COLO668 (cell line): ENCODE measurements at regions not wholly inside any gene's neighbourhood (a gene's known extent, or its start where the extent isn't known, plus 50 kb on each side); places are given as distances from the start of the nearest gene placed in this dataset.

Experiments used
- DNase-seq: peaks from one replicate; lab custom pipeline; 2025; ENCODE audit not compliant: unreplicated experiment; lab: John Stamatoyannopoulos, UW

- no peak for DNase-seq
Measured at GRCh38 chr21:27759820-27760219, 792.9 kb upstream of the ADAMTS5 start.

GRCh38 chr21:27759091-27759659 is 792.3 kb upstream of the ADAMTS5 start:
- DNase-seq: no peak

- no peak for DNase-seq
Measured at GRCh38 chr21:27756191-27756590, 789.3 kb upstream of the ADAMTS5 start.

GRCh38 chr21:27743971-27744564 is 777.2 kb upstream of the ADAMTS5 start:
- DNase-seq: no peak

GRCh38 chr21:27741736-27742135 is 774.8 kb upstream of the ADAMTS5 start:
- DNase-seq: no peak

- DNase-seq: no peak
Measured at GRCh38 chr21:27740084-27740483, 773.2 kb upstream of the ADAMTS5 start.

- no peak for DNase-seq
Measured at GRCh38 chr21:27739187-27739586, 772.3 kb upstream of the ADAMTS5 start.

- no peak for DNase-seq
Measured at GRCh38 chr21:27735699-27736098, 768.8 kb upstream of the ADAMTS5 start.

GRCh38 chr21:27734146-27734545 is 767.3 kb upstream of the ADAMTS5 start:
- no peak for DNase-seq

GRCh38 chr21:27725916-27726315 is 759.0 kb upstream of the ADAMTS5 start:
- no peak for DNase-seq

- no peak for DNase-seq
Measured at GRCh38 chr21:27722095-27722494, 755.2 kb upstream of the ADAMTS5 start.

- no peak for DNase-seq
Measured at GRCh38 chr21:27721675-27722074, 754.8 kb upstream of the ADAMTS5 start.

- no peak for DNase-seq
Measured at GRCh38 chr21:27719226-27719625, 752.3 kb upstream of the ADAMTS5 start.

- no peak for DNase-seq
Measured at GRCh38 chr21:27715131-27715530, 748.2 kb upstream of the ADAMTS5 start.

- DNase-seq: no peak
Measured at GRCh38 chr21:27713154-27714109, 746.5 kb upstream of the ADAMTS5 start.

- no peak for DNase-seq
Measured at GRCh38 chr21:27704567-27705166, 737.8 kb upstream of the ADAMTS5 start.

GRCh38 chr21:27703791-27704190 is 736.9 kb upstream of the ADAMTS5 start:
- no peak for DNase-seq

GRCh38 chr21:27700974-27701614 is 734.2 kb upstream of the ADAMTS5 start:
- peak; percentile 70 for DNase-seq

- no peak for DNase-seq
Measured at GRCh38 chr21:27695246-27695645, 728.4 kb upstream of the ADAMTS5 start.

GRCh38 chr21:27694667-27695066 is 727.8 kb upstream of the ADAMTS5 start:
- no peak for DNase-seq

GRCh38 chr21:27693376-27693775 is 726.5 kb upstream of the ADAMTS5 start:
- no peak for DNase-seq
